ENCODE measurements at regions not wholly inside any gene's neighbourhood (a gene's known extent, or its start where the extent isn't known, plus 50 kb on each side); places are given as distances from the start of the nearest gene placed in this dataset.
A peak's percentile ranks its signal among the peaks of the same experiment; 100 is the strongest.

GRCh38 chr12:115223322-115223721, 539.3 kb upstream of the TBX3 start:
- TF ChIP-seq, protein P1, sequence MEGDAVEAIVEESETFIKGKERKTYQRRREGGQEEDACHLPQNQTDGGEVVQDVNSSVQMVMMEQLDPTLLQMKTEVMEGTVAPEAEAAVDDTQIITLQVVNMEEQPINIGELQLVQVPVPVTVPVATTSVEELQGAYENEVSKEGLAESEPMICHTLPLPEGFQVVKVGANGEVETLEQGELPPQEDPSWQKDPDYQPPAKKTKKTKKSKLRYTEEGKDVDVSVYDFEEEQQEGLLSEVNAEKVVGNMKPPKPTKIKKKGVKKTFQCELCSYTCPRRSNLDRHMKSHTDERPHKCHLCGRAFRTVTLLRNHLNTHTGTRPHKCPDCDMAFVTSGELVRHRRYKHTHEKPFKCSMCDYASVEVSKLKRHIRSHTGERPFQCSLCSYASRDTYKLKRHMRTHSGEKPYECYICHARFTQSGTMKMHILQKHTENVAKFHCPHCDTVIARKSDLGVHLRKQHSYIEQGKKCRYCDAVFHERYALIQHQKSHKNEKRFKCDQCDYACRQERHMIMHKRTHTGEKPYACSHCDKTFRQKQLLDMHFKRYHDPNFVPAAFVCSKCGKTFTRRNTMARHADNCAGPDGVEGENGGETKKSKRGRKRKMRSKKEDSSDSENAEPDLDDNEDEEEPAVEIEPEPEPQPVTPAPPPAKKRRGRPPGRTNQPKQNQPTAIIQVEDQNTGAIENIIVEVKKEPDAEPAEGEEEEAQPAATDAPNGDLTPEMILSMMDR (IDR thresholded peaks at IDR 0.05; ENCODE audit: control insufficient read depth, extremely low read depth, insufficient read depth), result no peak
- DNase-seq (ENCODE audit: low read depth), result no peak
- H3K4me3 ChIP-seq (ENCODE audit: low read depth, low read length), result no peak overlapping the region

GRCh38 chr12:115222220-115222619, 538.2 kb upstream of the TBX3 start:
- no peak for DNase-seq (ENCODE audit: low read depth)
- TF ChIP-seq, protein P1 (IDR thresholded peaks at IDR 0.05; ENCODE audit: control insufficient read depth, extremely low read depth, insufficient read depth), result peak; percentile 7; the same call in 1 of the 2 replicates
- H3K4me3 ChIP-seq (ENCODE audit: low read depth, low read length), result no peak overlapping the region

DNA sequence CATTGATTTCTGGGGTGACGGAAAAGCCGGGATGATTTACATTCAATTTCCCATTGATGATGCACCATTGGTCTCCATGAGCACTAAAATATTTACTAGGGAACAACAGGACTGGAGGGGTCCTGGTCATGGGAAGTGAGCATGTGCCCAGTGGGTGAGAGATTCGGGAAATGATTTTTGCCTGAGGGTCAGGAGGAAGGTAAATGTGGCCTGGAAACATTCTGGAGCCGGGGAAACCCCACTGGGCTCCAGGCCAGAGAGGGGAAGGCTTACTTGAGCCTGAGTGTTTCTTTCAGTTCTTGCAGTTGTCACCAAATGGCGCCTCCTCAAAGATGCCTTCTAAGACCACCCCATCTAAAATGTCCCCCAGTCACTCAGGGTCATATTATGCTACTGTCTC, 532.3 kb upstream of the TBX3 start:
- TF ChIP-seq, protein P1 (IDR thresholded peaks at IDR 0.05; ENCODE audit: control insufficient read depth, extremely low read depth, insufficient read depth), result no peak
- no peak for DNase-seq (ENCODE audit: low read depth)
- no peak overlapping the region for H3K4me3 ChIP-seq (ENCODE audit: low read depth, low read length)

DNA sequence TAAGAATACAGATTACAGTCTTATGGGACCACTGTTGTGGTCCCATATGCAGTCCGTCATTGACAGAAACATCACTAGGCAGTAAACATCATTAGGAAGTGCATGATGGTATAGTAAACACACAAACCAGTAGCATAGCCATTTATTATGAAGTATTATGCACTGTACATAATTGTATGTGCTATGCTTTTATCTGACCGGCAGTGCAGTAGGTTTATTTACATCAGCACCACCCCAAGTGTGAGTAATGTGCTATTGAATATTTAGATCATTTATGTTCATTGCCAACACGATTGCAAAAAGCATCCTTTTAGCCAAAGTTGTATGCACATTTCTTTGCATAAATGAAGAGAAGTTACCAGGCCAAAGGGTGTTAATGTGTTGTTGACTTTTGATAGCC, 531.6 kb upstream of the TBX3 start:
- no peak overlapping the region for H3K4me3 ChIP-seq (ENCODE audit: low read depth, low read length)
- TF ChIP-seq, protein P1 (IDR thresholded peaks at IDR 0.05; ENCODE audit: control insufficient read depth, extremely low read depth, insufficient read depth), result no peak
- DNase-seq (ENCODE audit: low read depth), result no peak

- H3K4me3 ChIP-seq (ENCODE audit: low read depth, low read length), result no peak overlapping the region
- TF ChIP-seq, protein P1 (IDR thresholded peaks at IDR 0.05; ENCODE audit: control insufficient read depth, extremely low read depth, insufficient read depth), result no peak
- no peak for DNase-seq (ENCODE audit: low read depth)
Observed at GRCh38 chr12:115213538-115214016, 529.6 kb upstream of the TBX3 start.

- no peak for DNase-seq (ENCODE audit: low read depth)
- H3K4me3 ChIP-seq (ENCODE audit: low read depth, low read length), result no peak overlapping the region
- TF ChIP-seq, protein P1 (IDR thresholded peaks at IDR 0.05; ENCODE audit: control insufficient read depth, extremely low read depth, insufficient read depth), result no peak
Observed at GRCh38 chr12:115213118-115213517, 529.1 kb upstream of the TBX3 start.

GRCh38 chr12:115212356-115212755, 528.4 kb upstream of the TBX3 start:
- H3K4me3 ChIP-seq (ENCODE audit: low read depth, low read length), result no peak overlapping the region
- TF ChIP-seq, protein P1 (IDR thresholded peaks at IDR 0.05; ENCODE audit: control insufficient read depth, extremely low read depth, insufficient read depth), result no peak
- no peak for DNase-seq (ENCODE audit: low read depth)
